ENCODE measurements at regions not wholly inside any gene's neighbourhood (a gene's known extent, or its start where the extent isn't known, plus 50 kb on each side); places are given as distances from the start of the nearest gene placed in this dataset.

- H3K27me3 ChIP-seq (ENCODE audit: insufficient read depth, low read length, poor library complexity), result no peaks in the 10 kb centered on the region
- no peak for ATAC-seq (ENCODE audit: insufficient read depth, low read depth)
- no peak overlapping the region for H3K27ac ChIP-seq (ENCODE audit: low read length)
- no peak overlapping the region for H3K4me3 ChIP-seq (ENCODE audit: low read depth in 1 of 2, low read length in 2 of 2)
- H3K9me3 ChIP-seq (ENCODE audit: insufficient read depth, low read length, severe bottlenecking), result no peaks in the 10 kb centered on the region
- peaks cover 18% of the 10 kb centered on the region for H3K4me1 ChIP-seq (ENCODE audit: insufficient read depth, low read length)
- no peak for DNase-seq
- no peak overlapping the region for H3K9ac ChIP-seq (ENCODE audit: low read depth, low read length)
- H3K4me2 ChIP-seq (ENCODE audit: insufficient read depth, low read length), result no peak overlapping the region
- no peaks in the 10 kb centered on the region for H4K20me1 ChIP-seq (ENCODE audit: insufficient read depth, low read length)
- TF ChIP-seq, protein P1, sequence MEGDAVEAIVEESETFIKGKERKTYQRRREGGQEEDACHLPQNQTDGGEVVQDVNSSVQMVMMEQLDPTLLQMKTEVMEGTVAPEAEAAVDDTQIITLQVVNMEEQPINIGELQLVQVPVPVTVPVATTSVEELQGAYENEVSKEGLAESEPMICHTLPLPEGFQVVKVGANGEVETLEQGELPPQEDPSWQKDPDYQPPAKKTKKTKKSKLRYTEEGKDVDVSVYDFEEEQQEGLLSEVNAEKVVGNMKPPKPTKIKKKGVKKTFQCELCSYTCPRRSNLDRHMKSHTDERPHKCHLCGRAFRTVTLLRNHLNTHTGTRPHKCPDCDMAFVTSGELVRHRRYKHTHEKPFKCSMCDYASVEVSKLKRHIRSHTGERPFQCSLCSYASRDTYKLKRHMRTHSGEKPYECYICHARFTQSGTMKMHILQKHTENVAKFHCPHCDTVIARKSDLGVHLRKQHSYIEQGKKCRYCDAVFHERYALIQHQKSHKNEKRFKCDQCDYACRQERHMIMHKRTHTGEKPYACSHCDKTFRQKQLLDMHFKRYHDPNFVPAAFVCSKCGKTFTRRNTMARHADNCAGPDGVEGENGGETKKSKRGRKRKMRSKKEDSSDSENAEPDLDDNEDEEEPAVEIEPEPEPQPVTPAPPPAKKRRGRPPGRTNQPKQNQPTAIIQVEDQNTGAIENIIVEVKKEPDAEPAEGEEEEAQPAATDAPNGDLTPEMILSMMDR (IDR thresholded peaks at IDR 0.05; ENCODE audit: borderline replicate concordance, extremely low read depth, low read length, poor library complexity, severe bottlenecking), result no peak
- no peak for TF ChIP-seq EZH2 (IDR thresholded peaks at IDR 0.05; ENCODE audit: borderline replicate concordance, low read depth, low read length, severe bottlenecking)
- H3K79me2 ChIP-seq (ENCODE audit: insufficient read depth, low read length), result no peaks in the 10 kb centered on the region
- no peaks in the 10 kb centered on the region for H3K36me3 ChIP-seq (ENCODE audit: insufficient read depth, low read length)
- H2AFZ ChIP-seq (ENCODE audit: low read depth, low read length), result no peak overlapping the region
Observed at GRCh38 chr3:23067116-23067515, 136.0 kb upstream of the UBE2E2 start.

DNA sequence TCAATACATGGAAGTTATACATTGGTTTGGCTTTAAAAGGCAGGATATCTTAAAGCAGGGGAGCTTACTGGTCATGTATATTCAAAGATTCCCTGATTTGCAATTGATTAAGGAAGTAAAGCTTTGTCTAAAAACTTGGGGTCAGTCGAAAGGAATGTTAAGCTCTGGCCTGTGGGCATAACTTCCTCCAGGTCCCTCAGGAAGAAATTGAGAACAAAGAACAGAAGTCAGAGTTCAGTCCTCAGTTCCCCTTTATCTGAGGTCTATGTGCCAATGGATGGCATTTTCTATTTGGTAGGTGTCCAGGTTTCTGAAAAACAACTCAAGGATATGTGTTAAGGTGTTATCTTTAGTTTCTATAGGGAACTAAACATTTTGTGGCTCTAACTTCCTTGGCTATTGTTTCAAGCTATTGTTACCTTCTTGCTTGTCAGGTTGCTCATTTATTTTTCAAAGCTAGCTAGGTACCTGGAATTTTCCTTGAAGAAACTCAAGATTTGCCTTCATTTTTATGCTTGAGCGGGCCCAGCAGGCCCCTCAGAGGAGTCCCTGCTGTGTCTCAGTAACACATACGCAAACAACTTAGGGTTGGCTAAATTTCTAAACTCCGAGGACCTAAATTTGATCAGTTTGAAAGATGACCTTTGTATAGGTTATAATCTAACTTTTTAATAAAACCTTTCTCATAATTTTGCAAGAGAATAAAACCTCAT, 135.0 kb upstream of the UBE2E2 start:
- Histone ChIP-seq H3K9ac (ENCODE audit: low read depth, low read length) (no peak overlapping the region), H3K79me2 (ENCODE audit: insufficient read depth, low read length) (no peaks in the 10 kb centered on the region), H3K9me3 (ENCODE audit: insufficient read depth, low read length, severe bottlenecking) (no peaks in the 10 kb centered on the region), H3K27me3 (ENCODE audit: insufficient read depth, low read length, poor library complexity) (no peaks in the 10 kb centered on the region), H2AFZ (ENCODE audit: low read depth, low read length) (no peak overlapping the region), H4K20me1 (ENCODE audit: insufficient read depth, low read length) (no peaks in the 10 kb centered on the region), H3K36me3 (ENCODE audit: insufficient read depth, low read length) (no peaks in the 10 kb centered on the region), H3K4me1 (ENCODE audit: insufficient read depth, low read length) (peaks cover 20% of the 10 kb centered on the region), H3K27ac (ENCODE audit: low read length) (no peak overlapping the region), H3K4me3 (ENCODE audit: low read depth in 1 of 2, low read length in 2 of 2) (no peak overlapping the region), H3K4me2 (ENCODE audit: insufficient read depth, low read length) (no peak overlapping the region)
- TF ChIP-seq EZH2 (IDR thresholded peaks at IDR 0.05; ENCODE audit: borderline replicate concordance, low read depth, low read length, severe bottlenecking), result no peak
- TF ChIP-seq, protein P1 (IDR thresholded peaks at IDR 0.05; ENCODE audit: borderline replicate concordance, extremely low read depth, low read length, poor library complexity, severe bottlenecking), result no peak
- no peak for DNase-seq
- ATAC-seq (ENCODE audit: insufficient read depth, low read depth), result no peak

DNA sequence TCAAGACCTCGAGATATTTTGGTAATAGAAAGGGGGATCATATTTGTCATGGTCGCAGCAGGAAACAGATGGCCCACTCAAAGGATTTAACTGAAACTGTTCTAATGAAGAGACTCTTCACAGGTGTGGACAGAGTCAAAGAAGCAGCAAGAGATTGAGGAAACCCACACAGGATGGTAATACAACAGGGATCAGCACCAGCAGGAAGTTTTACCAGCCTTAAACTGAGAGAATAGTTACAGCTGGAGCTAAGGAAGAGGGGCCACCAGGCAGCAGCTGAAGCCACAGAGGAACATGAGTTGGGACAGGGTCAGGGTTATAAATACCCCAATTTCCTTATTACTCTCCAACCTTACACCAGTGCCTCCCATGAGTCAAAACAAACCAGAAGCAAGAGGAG, 131.8 kb upstream of the UBE2E2 start:
- Histone ChIP-seq H3K4me1 (ENCODE audit: insufficient read depth, low read length) (peaks cover 20% of the 10 kb centered on the region), H3K27me3 (ENCODE audit: insufficient read depth, low read length, poor library complexity) (no peaks in the 10 kb centered on the region), H3K79me2 (ENCODE audit: insufficient read depth, low read length) (no peaks in the 10 kb centered on the region), H3K27ac (ENCODE audit: low read length) (peak overlapping the region; percentile 57; the same call in 1 of the 2 replicates), H3K9me3 (ENCODE audit: insufficient read depth, low read length, severe bottlenecking) (no peaks in the 10 kb centered on the region), H3K9ac (ENCODE audit: low read depth, low read length) (no peak overlapping the region), H3K4me2 (ENCODE audit: insufficient read depth, low read length) (peak overlapping the region; percentile 8; the same call in 1 of the 2 replicates), H2AFZ (ENCODE audit: low read depth, low read length) (no peak overlapping the region), H3K36me3 (ENCODE audit: insufficient read depth, low read length) (no peaks in the 10 kb centered on the region), H4K20me1 (ENCODE audit: insufficient read depth, low read length) (no peaks in the 10 kb centered on the region), H3K4me3 (ENCODE audit: low read depth in 1 of 2, low read length in 2 of 2) (no peak overlapping the region)
- peak; percentile 74 for ATAC-seq (ENCODE audit: insufficient read depth, low read depth)
- peak; percentile 8 for DNase-seq
- TF ChIP-seq, protein P1 (IDR thresholded peaks at IDR 0.05; ENCODE audit: borderline replicate concordance, extremely low read depth, low read length, poor library complexity, severe bottlenecking), result no peak

Data from DND-41 (cell line).